HCT116 (cell line): ENCODE measurements at regions not wholly inside any gene's neighbourhood (a gene's known extent, or its start where the extent isn't known, plus 50 kb on each side); places are given as distances from the start of the nearest gene placed in this dataset.

Experiments used
- ATAC-seq: fragments of 200-7000 bp; cut with Tn5 transposase; 2 replicates; pipeline ENCODE4 v1.9.1; 2020; ENCODE audit warnings: mild to moderate bottlenecking, moderate library complexity
- BruUV-seq: library from RNA; stranded (reverse); fragments of 400-500 nt; replicated peaks from 2 replicates; lab custom pipeline; 2021; lab: Mats Ljungman, UMichigan
- CTCF ChIA-PET: fragments of 300-600 bp; sonication (Branson Sonifier 250); formaldehyde crosslinking; loops from one replicate; lab custom pipeline; 2021; ENCODE audit warnings: antibody characterized with exemption; lab: Charles Lee
- POLR2A ChIA-PET: fragments of 300-600, 350-600 bp; sonication (Branson Sonifier 250); formaldehyde crosslinking; loops from one replicate; lab custom pipeline; 2021; ENCODE audit warnings: antibody characterized with exemption; lab: Charles Lee
- RAD21 ChIA-PET, 2 experiments: fragments of 300-600 bp; sonication (Branson Sonifier 250); formaldehyde crosslinking; loops; one replicate each; lab custom pipeline; 2023; ENCODE audit warnings: low total read pairs in 2 of 2; ENCODE audit not compliant: uncharacterized antibody in 2 of 2, unreplicated experiment in 2 of 2, low non-redundant PET in 1 of 2; lab: Charles Lee
- DNase-seq: peaks from one replicate; pipeline ENCODE4 v3.0.0-alpha.2; 2010; ENCODE audit warnings: low read depth, low spot score
- H2AFZ ChIP-seq: fragments of 200-600 bp; shearing (Covaris generic), sonication (generic); 2 replicates; pipeline ENCODE4 v1.6.1; 2017; ENCODE audit warnings: low read depth, mixed run types, mixed read lengths, antibody characterized with exemption, low read length; ENCODE audit not compliant: poor library complexity, severe bottlenecking
- H3K27ac ChIP-seq: 2 replicates; pipeline ENCODE4 v1.5.1; 2012; ENCODE audit warnings: low read depth, low read length
- H3K27me3 ChIP-seq: fragments of 200-600 bp; sonication (generic); 2 replicates; pipeline ENCODE4 v1.6.1; 2016; ENCODE audit warnings: mixed run types, low read length, mixed read lengths; ENCODE audit not compliant: insufficient read depth
- H3K36me3 ChIP-seq, 2 experiments: fragments of 200-500 bp in 1 of 2; fragments of 200-600 bp in 1 of 2; sonication (Bioruptor generic) in 1 of 2; sonication (generic) in 1 of 2; 2 replicates each; pipeline versions ENCODE4 v1.5.1 to v1.6.1; 2014 to 2016; ENCODE audit warnings: low read length in 2 of 2, inconsistent platforms in 1 of 2, mixed read lengths in 1 of 2, mixed run types in 1 of 2; ENCODE audit not compliant: insufficient read depth in 2 of 2, control insufficient read depth in 1 of 2
- H3K4me1 ChIP-seq, 2 experiments: fragments of 200-600 bp in 1 of 2; sonication (generic) in 1 of 2; 2 replicates each; pipeline versions ENCODE4 v1.5.1 to v1.6.1; 2012 to 2017; ENCODE audit warnings: low read length in 2 of 2, inconsistent platforms in 1 of 2, mild to moderate bottlenecking in 1 of 2, mixed read lengths in 1 of 2, mixed run types in 1 of 2, moderate library complexity in 1 of 2; ENCODE audit not compliant: insufficient read depth in 2 of 2, control insufficient read depth in 1 of 2
- H3K4me2 ChIP-seq: fragments of 200-600 bp; sonication (generic); 2 replicates; pipeline ENCODE4 v1.6.1; 2017; ENCODE audit warnings: mixed run types, low read length, mixed read lengths
- H3K4me3 ChIP-seq, 2 experiments: fragments of 200-600 bp in 1 of 2; sonication (generic) in 1 of 2; replicated peaks in 1 of 2; 2 replicates each; pipeline ENCODE4 v1.5.1; 2011 to 2016; ENCODE audit warnings: low read length in 2 of 2, control low read depth in 1 of 2, low read depth in 1 of 2, mild to moderate bottlenecking in 1 of 2, mixed read lengths in 1 of 2, mixed run types in 1 of 2
- H3K79me2 ChIP-seq: fragments of 200-600 bp; sonication (generic); 2 replicates; pipeline ENCODE4 v1.6.1; 2017; ENCODE audit warnings: mild to moderate bottlenecking, mixed run types, low read length, moderate library complexity, mixed read lengths; ENCODE audit not compliant: insufficient read depth
- H3K9ac ChIP-seq: fragments of 200-600 bp; sonication (generic); 2 replicates; pipeline ENCODE4 v1.6.1; 2016; ENCODE audit warnings: low read length, mixed read lengths
- H3K9me2 ChIP-seq: fragments of 200-600 bp; sonication (generic), shearing (Covaris generic); 2 replicates; pipeline ENCODE4 v1.6.1; 2017; ENCODE audit warnings: mixed run types, mild to moderate bottlenecking, moderate library complexity; ENCODE audit not compliant: insufficient read depth
- H3K9me3 ChIP-seq, 2 experiments: fragments of 200-500 bp in 1 of 2; fragments of 200-600 bp in 1 of 2; sonication (Bioruptor generic) in 1 of 2; sonication (generic) in 1 of 2; 2 replicates each; pipeline ENCODE4 v1.6.1; 2014 to 2017; ENCODE audit warnings: low read length in 2 of 2, mixed read lengths in 2 of 2, inconsistent platforms in 1 of 2, low read depth in 1 of 2, mild to moderate bottlenecking in 1 of 2, mixed run types in 1 of 2, moderate library complexity in 1 of 2; ENCODE audit not compliant: control insufficient read depth in 1 of 2, insufficient read depth in 1 of 2
- H4K20me1 ChIP-seq: fragments of 200-600 bp; sonication (generic), shearing (Covaris generic); 2 replicates; pipeline ENCODE4 v1.6.1; 2017; ENCODE audit warnings: mixed run types, mild to moderate bottlenecking, moderate library complexity; ENCODE audit not compliant: insufficient read depth
- ATF3 ChIP-seq: IDR thresholded peaks from 2 replicates; pipeline ENCODE4 v1.6.1; 2012
- CEBPB ChIP-seq: IDR thresholded peaks from 2 replicates; pipeline ENCODE4 v1.6.1; 2012; ENCODE audit warnings: low read depth
- EGR1 ChIP-seq: IDR thresholded peaks from 2 replicates; pipeline ENCODE4 v1.6.1; 2012; ENCODE audit warnings: low read depth
- ELF1 ChIP-seq: IDR thresholded peaks from 2 replicates; pipeline ENCODE4 v1.6.1; 2012; ENCODE audit warnings: low read depth, borderline replicate concordance
- RAD21 ChIP-seq: IDR thresholded peaks from 2 replicates; pipeline ENCODE4 v1.6.1; 2012; ENCODE audit warnings: low read depth, mild to moderate bottlenecking
- SIN3A ChIP-seq: IDR thresholded peaks from 2 replicates; pipeline ENCODE4 v1.6.1; 2012; ENCODE audit warnings: low read depth
- SP1 ChIP-seq: IDR thresholded peaks from 2 replicates; pipeline ENCODE4 v1.6.1; 2012; ENCODE audit warnings: low read depth
- SRF ChIP-seq: IDR thresholded peaks from 2 replicates; pipeline ENCODE4 v1.6.1; 2012; ENCODE audit warnings: low read depth
- YY1 ChIP-seq: IDR thresholded peaks from 2 replicates; pipeline ENCODE4 v1.6.1; 2011; ENCODE audit warnings: low read length, low read depth, moderate library complexity, mild to moderate bottlenecking; ENCODE audit not compliant: insufficient replicate concordance; ENCODE audit errors: extremely low read depth
- ZFX ChIP-seq: fragments of 450-650 bp; IDR thresholded peaks from 2 replicates; pipeline ENCODE4 v1.6.1; 2017
- intact Hi-C: fragments of 100-400 bp; cut with micrococcal nuclease; formaldehyde crosslinking; loops from 2 replicates; pipeline ENCODE4 v1.10.0; 2022
- TF ChIP-seq, protein P1 (sequence below), 3 experiments: fragments of 200-600 bp in 1 of 3; sonication (generic) in 1 of 3; IDR thresholded peaks in 2 of 3; conservative IDR thresholded peaks in 1 of 3; 2 replicates each; pipeline ENCODE4 v1.5.1; 2012 to 2017; ENCODE audit warnings: low read depth in 2 of 3, low read length in 2 of 3, antibody characterized with exemption in 1 of 3, borderline replicate concordance in 1 of 3, control low read depth in 1 of 3, mild to moderate bottlenecking in 1 of 3, mixed read lengths in 1 of 3, mixed run types in 1 of 3, moderate library complexity in 1 of 3; ENCODE audit not compliant: insufficient read depth in 1 of 3

DNA sequence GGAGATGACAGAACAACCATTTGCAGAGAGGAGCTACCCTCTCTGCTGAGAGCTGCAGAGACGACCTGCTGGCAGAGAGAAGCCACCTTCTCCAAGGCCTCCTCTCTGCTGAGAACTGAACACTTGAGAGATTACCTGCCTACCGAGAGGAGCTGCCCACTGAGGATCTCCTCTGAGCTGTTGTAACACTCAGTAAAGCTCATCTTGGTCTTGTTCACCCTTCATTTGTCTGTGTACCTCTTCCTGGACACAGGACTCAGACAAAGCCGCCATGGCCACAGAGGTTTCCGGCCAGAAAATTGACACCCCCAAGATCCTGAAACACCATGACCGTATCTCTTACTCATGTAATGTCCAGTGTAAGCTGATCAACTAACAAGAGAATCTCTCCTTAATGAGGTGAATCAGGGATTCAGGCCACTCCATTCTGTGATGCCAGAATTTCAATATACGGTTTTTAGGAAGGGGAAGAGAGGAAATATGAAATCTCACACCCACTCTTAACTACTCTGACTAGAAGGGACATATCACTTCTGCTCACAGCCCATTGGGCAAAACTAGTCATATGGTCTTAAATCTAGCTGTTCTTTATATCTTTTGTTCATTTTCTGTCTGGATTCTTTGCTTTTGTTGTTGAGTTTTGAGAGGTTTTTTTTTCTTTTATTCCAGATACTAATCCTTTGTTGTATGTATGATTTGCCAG is 83.8 kb downstream of the RHOU start:
- Histone ChIP-seq H3K27ac (no peak overlapping the region), H3K27me3 (no peaks in the 10 kb centered on the region), H3K9me3 (no peaks in the 10 kb centered on the region), H3K9ac (no peak overlapping the region), H3K9me2 (peaks cover 5% of the 10 kb centered on the region; the same call in 1 of the 2 replicates), H3K79me2 (no peaks in the 10 kb centered on the region), H3K4me2 (no peak overlapping the region), H4K20me1 (no peaks in the 10 kb centered on the region), H3K4me3 (no peak overlapping the region), H3K36me3 (no peaks in the 10 kb centered on the region), H2AFZ (no peak overlapping the region), H3K4me1 (no peaks in the 10 kb centered on the region)
- RAD21 ChIA-PET, result no interaction called here
- DNase-seq (no peak), ATAC-seq (no peak)
- TF ChIP-seq ZFX (no peak), EGR1 (no peak), ELF1 (no peak), SIN3A (no peak), RAD21 (no peak), ATF3 (no peak), SRF (no peak), SP1 (no peak), CEBPB (no peak), YY1 (no peak)
- TF ChIP-seq, protein P1, sequence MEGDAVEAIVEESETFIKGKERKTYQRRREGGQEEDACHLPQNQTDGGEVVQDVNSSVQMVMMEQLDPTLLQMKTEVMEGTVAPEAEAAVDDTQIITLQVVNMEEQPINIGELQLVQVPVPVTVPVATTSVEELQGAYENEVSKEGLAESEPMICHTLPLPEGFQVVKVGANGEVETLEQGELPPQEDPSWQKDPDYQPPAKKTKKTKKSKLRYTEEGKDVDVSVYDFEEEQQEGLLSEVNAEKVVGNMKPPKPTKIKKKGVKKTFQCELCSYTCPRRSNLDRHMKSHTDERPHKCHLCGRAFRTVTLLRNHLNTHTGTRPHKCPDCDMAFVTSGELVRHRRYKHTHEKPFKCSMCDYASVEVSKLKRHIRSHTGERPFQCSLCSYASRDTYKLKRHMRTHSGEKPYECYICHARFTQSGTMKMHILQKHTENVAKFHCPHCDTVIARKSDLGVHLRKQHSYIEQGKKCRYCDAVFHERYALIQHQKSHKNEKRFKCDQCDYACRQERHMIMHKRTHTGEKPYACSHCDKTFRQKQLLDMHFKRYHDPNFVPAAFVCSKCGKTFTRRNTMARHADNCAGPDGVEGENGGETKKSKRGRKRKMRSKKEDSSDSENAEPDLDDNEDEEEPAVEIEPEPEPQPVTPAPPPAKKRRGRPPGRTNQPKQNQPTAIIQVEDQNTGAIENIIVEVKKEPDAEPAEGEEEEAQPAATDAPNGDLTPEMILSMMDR (IDR thresholded peaks at IDR 0.05 in 2 of 3, conservative IDR thresholded peaks at IDR 0.05 in 1 of 3; ENCODE audit: borderline replicate concordance in 1 of 3, insufficient read depth in 1 of 3, low read depth in 2 of 3, low read length in 2 of 3), result no peak
- POLR2A ChIA-PET, result no interaction called here
- intact Hi-C loops, result no loop called here
- no TSS peak for BruUV-seq
- CTCF ChIA-PET, result no interaction called here
